ENCODE measurements at regions not wholly inside any gene's neighbourhood (a gene's known extent, or its start where the extent isn't known, plus 50 kb on each side); places are given as distances from the start of the nearest gene placed in this dataset.
A peak's percentile ranks its signal among the peaks of the same experiment; 100 is the strongest.

DNA sequence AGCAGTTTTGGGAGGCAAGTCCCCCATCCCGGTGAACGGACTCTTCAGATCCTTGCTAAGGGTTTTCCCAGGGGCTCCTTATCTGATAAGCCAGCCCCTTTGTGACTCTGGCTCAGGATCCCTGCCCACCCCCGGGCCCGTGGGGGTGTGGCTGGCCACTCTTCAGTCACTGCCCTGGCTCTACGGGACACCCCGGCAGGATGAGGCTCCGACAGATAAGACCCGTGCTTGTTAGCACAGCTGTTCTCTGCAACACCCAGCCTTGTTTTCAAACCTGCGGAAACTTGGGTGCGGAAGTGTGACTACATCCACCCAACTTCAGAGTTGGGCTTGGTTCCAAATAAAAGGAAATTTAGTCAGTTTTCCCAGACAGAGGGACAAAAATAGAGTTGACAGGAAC, 66.7 kb upstream of the PODXL start (continued):
- TF ChIP-seq GTF2F1 (IDR thresholded peaks at IDR 0.05; ENCODE audit: low read depth, low read length) (no peak), NRF1 (conservative IDR thresholded peaks at IDR 0.05 in 1 of 2, IDR thresholded peaks at IDR 0.05 in 1 of 2) (no peak), FOXA3 (CRISPR knock-in tag; conservative IDR thresholded peaks at IDR 0.05 in 1 of 2, IDR thresholded peaks at IDR 0.05 in 1 of 2) (peak; percentile 98 to 99), ZKSCAN8 (CRISPR knock-in tag; IDR thresholded peaks at IDR 0.05) (0 out of 2 replicates have a peak, but pooled peaks have one; percentile 33), ZNF79 (CRISPR knock-in tag; IDR thresholded peaks at IDR 0.05; ENCODE audit: low read depth) (no peak)
- TF ChIP-seq, protein P1, sequence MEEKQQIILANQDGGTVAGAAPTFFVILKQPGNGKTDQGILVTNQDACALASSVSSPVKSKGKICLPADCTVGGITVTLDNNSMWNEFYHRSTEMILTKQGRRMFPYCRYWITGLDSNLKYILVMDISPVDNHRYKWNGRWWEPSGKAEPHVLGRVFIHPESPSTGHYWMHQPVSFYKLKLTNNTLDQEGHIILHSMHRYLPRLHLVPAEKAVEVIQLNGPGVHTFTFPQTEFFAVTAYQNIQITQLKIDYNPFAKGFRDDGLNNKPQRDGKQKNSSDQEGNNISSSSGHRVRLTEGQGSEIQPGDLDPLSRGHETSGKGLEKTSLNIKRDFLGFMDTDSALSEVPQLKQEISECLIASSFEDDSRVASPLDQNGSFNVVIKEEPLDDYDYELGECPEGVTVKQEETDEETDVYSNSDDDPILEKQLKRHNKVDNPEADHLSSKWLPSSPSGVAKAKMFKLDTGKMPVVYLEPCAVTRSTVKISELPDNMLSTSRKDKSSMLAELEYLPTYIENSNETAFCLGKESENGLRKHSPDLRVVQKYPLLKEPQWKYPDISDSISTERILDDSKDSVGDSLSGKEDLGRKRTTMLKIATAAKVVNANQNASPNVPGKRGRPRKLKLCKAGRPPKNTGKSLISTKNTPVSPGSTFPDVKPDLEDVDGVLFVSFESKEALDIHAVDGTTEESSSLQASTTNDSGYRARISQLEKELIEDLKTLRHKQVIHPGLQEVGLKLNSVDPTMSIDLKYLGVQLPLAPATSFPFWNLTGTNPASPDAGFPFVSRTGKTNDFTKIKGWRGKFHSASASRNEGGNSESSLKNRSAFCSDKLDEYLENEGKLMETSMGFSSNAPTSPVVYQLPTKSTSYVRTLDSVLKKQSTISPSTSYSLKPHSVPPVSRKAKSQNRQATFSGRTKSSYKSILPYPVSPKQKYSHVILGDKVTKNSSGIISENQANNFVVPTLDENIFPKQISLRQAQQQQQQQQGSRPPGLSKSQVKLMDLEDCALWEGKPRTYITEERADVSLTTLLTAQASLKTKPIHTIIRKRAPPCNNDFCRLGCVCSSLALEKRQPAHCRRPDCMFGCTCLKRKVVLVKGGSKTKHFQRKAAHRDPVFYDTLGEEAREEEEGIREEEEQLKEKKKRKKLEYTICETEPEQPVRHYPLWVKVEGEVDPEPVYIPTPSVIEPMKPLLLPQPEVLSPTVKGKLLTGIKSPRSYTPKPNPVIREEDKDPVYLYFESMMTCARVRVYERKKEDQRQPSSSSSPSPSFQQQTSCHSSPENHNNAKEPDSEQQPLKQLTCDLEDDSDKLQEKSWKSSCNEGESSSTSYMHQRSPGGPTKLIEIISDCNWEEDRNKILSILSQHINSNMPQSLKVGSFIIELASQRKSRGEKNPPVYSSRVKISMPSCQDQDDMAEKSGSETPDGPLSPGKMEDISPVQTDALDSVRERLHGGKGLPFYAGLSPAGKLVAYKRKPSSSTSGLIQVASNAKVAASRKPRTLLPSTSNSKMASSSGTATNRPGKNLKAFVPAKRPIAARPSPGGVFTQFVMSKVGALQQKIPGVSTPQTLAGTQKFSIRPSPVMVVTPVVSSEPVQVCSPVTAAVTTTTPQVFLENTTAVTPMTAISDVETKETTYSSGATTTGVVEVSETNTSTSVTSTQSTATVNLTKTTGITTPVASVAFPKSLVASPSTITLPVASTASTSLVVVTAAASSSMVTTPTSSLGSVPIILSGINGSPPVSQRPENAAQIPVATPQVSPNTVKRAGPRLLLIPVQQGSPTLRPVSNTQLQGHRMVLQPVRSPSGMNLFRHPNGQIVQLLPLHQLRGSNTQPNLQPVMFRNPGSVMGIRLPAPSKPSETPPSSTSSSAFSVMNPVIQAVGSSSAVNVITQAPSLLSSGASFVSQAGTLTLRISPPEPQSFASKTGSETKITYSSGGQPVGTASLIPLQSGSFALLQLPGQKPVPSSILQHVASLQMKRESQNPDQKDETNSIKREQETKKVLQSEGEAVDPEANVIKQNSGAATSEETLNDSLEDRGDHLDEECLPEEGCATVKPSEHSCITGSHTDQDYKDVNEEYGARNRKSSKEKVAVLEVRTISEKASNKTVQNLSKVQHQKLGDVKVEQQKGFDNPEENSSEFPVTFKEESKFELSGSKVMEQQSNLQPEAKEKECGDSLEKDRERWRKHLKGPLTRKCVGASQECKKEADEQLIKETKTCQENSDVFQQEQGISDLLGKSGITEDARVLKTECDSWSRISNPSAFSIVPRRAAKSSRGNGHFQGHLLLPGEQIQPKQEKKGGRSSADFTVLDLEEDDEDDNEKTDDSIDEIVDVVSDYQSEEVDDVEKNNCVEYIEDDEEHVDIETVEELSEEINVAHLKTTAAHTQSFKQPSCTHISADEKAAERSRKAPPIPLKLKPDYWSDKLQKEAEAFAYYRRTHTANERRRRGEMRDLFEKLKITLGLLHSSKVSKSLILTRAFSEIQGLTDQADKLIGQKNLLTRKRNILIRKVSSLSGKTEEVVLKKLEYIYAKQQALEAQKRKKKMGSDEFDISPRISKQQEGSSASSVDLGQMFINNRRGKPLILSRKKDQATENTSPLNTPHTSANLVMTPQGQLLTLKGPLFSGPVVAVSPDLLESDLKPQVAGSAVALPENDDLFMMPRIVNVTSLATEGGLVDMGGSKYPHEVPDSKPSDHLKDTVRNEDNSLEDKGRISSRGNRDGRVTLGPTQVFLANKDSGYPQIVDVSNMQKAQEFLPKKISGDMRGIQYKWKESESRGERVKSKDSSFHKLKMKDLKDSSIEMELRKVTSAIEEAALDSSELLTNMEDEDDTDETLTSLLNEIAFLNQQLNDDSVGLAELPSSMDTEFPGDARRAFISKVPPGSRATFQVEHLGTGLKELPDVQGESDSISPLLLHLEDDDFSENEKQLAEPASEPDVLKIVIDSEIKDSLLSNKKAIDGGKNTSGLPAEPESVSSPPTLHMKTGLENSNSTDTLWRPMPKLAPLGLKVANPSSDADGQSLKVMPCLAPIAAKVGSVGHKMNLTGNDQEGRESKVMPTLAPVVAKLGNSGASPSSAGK (IDR thresholded peaks at IDR 0.05) = no peak
- TF ChIP-seq, protein P2, sequence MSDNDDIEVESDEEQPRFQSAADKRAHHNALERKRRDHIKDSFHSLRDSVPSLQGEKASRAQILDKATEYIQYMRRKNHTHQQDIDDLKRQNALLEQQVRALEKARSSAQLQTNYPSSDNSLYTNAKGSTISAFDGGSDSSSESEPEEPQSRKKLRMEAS (CRISPR knock-in tag; IDR thresholded peaks at IDR 0.05) = no peak
